HG02981 (cell line): ENCODE measurements at regions not wholly inside any gene's neighbourhood (a gene's known extent, or its start where the extent isn't known, plus 50 kb on each side); places are given as distances from the start of the nearest gene placed in this dataset.

Experiments
- ATAC-seq: cut with Tn5 transposase; IDR thresholded peaks from one replicate; pipeline ENCODE4 v1.9.1; 2021; ENCODE audit warnings: mild to moderate bottlenecking, moderate library complexity; ENCODE audit not compliant: unreplicated experiment

- no peak for ATAC-seq
Observed at GRCh38 chr13:26838821-26839220, 78.2 kb upstream of the GPR12 start.

- no peak for ATAC-seq
Observed at GRCh38 chr13:26837997-26838396, 77.4 kb upstream of the GPR12 start.

GRCh38 chr13:26837102-26837501 lies 76.5 kb upstream of the GPR12 start:
- ATAC-seq = no peak

- ATAC-seq = no peak
Observed at GRCh38 chr13:26836626-26837025, 76.0 kb upstream of the GPR12 start.

GRCh38 chr13:26834646-26835045 lies 74.1 kb upstream of the GPR12 start:
- ATAC-seq = no peak

DNA sequence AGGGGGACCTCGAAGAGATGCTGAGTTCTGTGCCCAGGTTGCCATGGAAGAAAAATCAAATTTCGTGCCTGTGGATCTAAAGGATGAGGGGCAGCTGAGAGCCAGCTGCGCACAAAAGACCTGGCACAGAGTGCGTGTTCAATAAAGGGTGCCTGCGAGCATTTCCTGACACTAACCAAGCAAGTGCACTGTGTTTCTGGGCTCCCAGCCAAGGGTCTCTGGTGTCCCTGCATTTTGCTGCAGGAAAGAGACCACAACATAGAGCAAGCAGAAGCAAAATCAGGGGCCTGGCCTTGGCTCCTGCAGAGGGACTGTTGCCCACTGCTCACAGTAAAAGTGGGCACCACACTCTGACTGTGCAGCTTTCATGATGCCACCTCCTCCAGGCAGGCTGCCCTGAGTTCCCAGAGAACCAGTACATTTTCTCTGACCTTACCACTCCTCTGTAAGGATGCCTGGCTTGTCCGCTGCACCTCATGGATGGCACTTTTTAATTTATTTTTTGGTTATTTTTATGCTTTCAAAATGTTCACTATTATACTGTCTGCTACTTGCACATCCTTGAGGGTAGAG lies 70.8 kb upstream of the GPR12 start:
- no peak for ATAC-seq

DNA sequence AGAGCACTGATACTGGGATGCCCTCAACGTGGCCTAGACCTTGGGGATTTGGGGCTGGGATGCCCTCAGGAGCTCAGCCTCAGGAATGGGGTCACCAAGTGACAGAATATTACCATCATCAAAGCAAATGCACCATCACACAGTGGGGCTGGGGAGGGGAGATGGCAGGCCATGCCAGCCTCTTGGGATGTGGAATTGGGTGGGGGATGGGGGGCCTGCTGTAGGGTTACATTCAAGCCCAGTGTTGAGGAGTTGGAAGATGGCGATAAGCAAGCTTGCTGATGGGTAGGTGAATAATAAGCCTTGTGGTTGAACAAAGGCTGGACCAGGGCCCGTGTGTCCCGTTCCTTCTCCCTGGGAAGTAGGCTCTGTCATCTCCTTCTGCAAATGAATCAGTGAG lies 69.1 kb upstream of the GPR12 start:
- no peak for ATAC-seq

DNA sequence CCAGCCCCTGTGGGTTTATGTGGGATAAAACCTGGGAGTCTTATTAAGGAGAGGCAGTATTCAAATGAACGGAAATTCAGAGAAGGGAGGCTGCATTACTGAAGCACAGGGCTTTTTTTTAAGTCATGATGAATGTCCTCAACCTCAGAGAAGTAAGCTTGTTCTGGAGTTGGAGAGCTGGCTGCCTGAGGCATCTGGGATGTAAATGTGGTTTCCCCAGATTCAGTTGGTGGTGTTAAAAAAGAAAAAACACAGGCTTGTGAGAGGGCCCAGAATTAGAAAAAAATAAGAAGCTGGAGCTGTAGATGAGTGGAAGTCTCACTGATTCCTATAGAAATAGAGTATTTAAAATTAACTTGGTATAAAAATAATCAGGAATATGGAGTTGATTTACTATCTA lies 64.0 kb upstream of the GPR12 start:
- ATAC-seq = no peak

- no peak for ATAC-seq
Observed at GRCh38 chr13:26822146-26822545, 61.6 kb upstream of the GPR12 start.

- ATAC-seq = no peak
Observed at GRCh38 chr13:26821672-26822071, 61.1 kb upstream of the GPR12 start.

DNA sequence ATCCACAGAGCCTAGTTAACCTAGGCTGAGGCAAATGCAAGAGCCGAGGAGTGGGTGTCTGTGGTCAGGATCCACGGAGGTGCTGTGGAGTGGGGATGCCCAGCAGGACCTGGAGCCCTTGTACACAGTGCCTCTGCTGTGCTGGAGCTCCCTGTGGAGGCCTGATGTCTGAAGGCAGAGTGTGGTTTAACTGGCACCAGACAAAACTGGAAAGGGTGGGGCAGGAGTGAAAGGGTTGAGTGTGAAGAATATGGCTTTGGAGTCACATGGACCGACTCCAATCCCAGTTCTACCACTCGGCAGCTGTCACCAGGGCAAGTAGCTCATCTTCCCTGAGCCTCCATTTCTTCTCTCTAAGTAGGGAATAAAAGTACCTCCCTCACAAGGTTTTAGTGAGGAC lies 60.3 kb upstream of the GPR12 start:
- no peak for ATAC-seq

GRCh38 chr13:26819046-26819445 lies 58.5 kb upstream of the GPR12 start:
- no peak for ATAC-seq

- ATAC-seq = no peak
Observed at GRCh38 chr13:26816881-26817280, 56.3 kb upstream of the GPR12 start.

- no peak for ATAC-seq
Observed at GRCh38 chr13:26813980-26814348, 53.4 kb upstream of the GPR12 start.

DNA sequence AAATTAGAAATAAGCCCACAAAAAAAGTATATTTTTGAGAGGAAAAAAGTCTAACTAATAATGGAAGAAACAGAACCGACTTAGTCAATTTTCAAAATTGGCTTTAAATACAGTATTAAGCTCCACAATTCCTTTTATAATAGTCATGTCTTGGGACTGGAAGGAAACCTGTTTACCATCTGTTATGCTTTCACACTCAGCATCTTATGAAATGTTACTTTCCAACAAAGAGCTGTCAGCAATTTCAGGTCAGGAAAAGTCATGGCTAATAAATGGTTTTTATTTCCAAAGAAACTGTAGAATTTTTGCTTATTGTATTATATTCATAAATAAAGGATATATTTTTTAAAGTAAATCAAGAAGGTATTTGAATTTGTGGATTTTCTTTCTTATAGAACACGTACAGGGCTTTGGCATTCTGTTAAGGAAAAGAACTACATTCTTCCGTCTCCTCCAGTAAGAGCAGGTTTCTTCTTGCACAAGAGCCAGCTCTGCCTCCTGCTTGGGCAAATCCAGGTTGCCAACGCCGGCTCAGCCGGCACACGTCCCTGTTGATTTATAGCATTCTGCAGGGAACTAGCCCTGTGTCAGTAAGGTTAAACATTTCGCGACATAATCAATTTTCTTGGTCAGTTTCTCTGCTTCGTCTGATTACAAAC lies 52.9 kb upstream of the GPR12 start:
- no peak for ATAC-seq

- ATAC-seq = no peak
Observed at GRCh38 chr13:26811581-26811980, 51.0 kb upstream of the GPR12 start.
